ENCODE measurements at regions not wholly inside any gene's neighbourhood (a gene's known extent, or its start where the extent isn't known, plus 50 kb on each side); places are given as distances from the start of the nearest gene placed in this dataset.

- TF ChIP-seq CTCF (IDR thresholded peaks at IDR 0.05) (no peak), POLR2A (IDR thresholded peaks at IDR 0.05) (no peak)
These were observed 154.1 kb upstream of the GRIP1 start for GRCh38 chr12:66832997-66833396.

Measured in Peyer's patch (tissue), 4 donors.